ENCODE measurements at regions not wholly inside any gene's neighbourhood (a gene's known extent, or its start where the extent isn't known, plus 50 kb on each side); places are given as distances from the start of the nearest gene placed in this dataset.

GRCh38 chr13:67880916-67881315 is 650.8 kb upstream of the PCDH9 start:
- no peak for TF ChIP-seq CTCF (IDR thresholded peaks at IDR 0.05; ENCODE audit: low read depth, low read length)
- H3K27me3 ChIP-seq, result no peaks in the 10 kb centered on the region

GRCh38 chr13:67878376-67878775 is 648.2 kb upstream of the PCDH9 start:
- no peak for TF ChIP-seq CTCF (IDR thresholded peaks at IDR 0.05; ENCODE audit: low read depth, low read length)
- H3K36me3 ChIP-seq, result no peaks in the 10 kb centered on the region
- H3K4me3 ChIP-seq (ENCODE audit: low read depth, low read length), result no peak overlapping the region
- no peak for DNase-seq
- H3K9me3 ChIP-seq, result no peaks in the 10 kb centered on the region
- no peaks in the 10 kb centered on the region; the same call in 1 of the 2 replicates for H3K4me1 ChIP-seq
- no peaks in the 10 kb centered on the region for H3K27me3 ChIP-seq

More at GRCh38 chr13:67880916-67881315, 650.8 kb upstream of the PCDH9 start:
- Histone ChIP-seq H3K9me3 (no peaks in the 10 kb centered on the region), H3K4me3 (ENCODE audit: low read depth, low read length) (no peak overlapping the region), H3K4me1 (no peaks in the 10 kb centered on the region; the same call in 1 of the 2 replicates), H3K36me3 (no peaks in the 10 kb centered on the region)
- no peak for DNase-seq

- no peak for TF ChIP-seq CTCF (IDR thresholded peaks at IDR 0.05; ENCODE audit: low read depth, low read length)
- Histone ChIP-seq H3K27me3 (no peaks in the 10 kb centered on the region), H3K36me3 (no peaks in the 10 kb centered on the region), H3K9me3 (no peaks in the 10 kb centered on the region), H3K4me3 (ENCODE audit: low read depth, low read length) (no peak overlapping the region), H3K4me1 (no peaks in the 10 kb centered on the region; the same call in 1 of the 2 replicates)
- no peak for DNase-seq
Measured at GRCh38 chr13:67877031-67877430, 646.9 kb upstream of the PCDH9 start.

GRCh38 chr13:67867206-67867605 is 637.1 kb upstream of the PCDH9 start:
- Histone ChIP-seq H3K36me3 (no peaks in the 10 kb centered on the region), H3K4me3 (ENCODE audit: low read depth, low read length) (no peak overlapping the region), H3K4me1 (no peaks in the 10 kb centered on the region), H3K9me3 (no peaks in the 10 kb centered on the region), H3K27me3 (no peaks in the 10 kb centered on the region)
- no peak for DNase-seq
- TF ChIP-seq CTCF (IDR thresholded peaks at IDR 0.05; ENCODE audit: low read depth, low read length), result no peak

GRCh38 chr13:67860315-67860714 is 630.2 kb upstream of the PCDH9 start:
- Histone ChIP-seq H3K9me3 (no peaks in the 10 kb centered on the region; the same call in 1 of the 2 replicates), H3K27me3 (no peaks in the 10 kb centered on the region), H3K36me3 (no peaks in the 10 kb centered on the region), H3K4me1 (peaks cover 6% of the 10 kb centered on the region), H3K4me3 (ENCODE audit: low read depth, low read length) (no peak overlapping the region)
- no peak for DNase-seq
- no peak for TF ChIP-seq CTCF (IDR thresholded peaks at IDR 0.05; ENCODE audit: low read depth, low read length)

- H3K4me3 ChIP-seq (ENCODE audit: low read depth, low read length), result no peak overlapping the region
- no peaks in the 10 kb centered on the region for H3K36me3 ChIP-seq
- DNase-seq, result no peak
- peaks cover 6% of the 10 kb centered on the region for H3K4me1 ChIP-seq
- no peaks in the 10 kb centered on the region for H3K27me3 ChIP-seq
- TF ChIP-seq CTCF (IDR thresholded peaks at IDR 0.05; ENCODE audit: low read depth, low read length), result no peak
- H3K9me3 ChIP-seq, result no peaks in the 10 kb centered on the region; the same call in 1 of the 2 replicates
Measured at GRCh38 chr13:67859904-67860303, 629.8 kb upstream of the PCDH9 start.
